HEK293 (cell line): ENCODE measurements at regions not wholly inside any gene's neighbourhood (a gene's known extent, or its start where the extent isn't known, plus 50 kb on each side); places are given as distances from the start of the nearest gene placed in this dataset.

Experiments
- CTCF ChIA-PET: fragments of 350-600 bp; formaldehyde crosslinking; extraction: SDS; loops from one replicate; lab custom pipeline; 2021; ENCODE audit warnings: antibody characterized with exemption; lab: Yijun Ruan, JAX
- POLR2A ChIA-PET: fragments of 300-600 bp; formaldehyde crosslinking; extraction: SDS; loops from one replicate; lab custom pipeline; 2020; ENCODE audit warnings: antibody characterized with exemption, inconsistent platforms; lab: Yijun Ruan, JAX
- H3K27ac ChIP-seq: fragments of 200-500 bp; sonication (Bioruptor generic); 2 replicates; pipeline ENCODE4 v1.5.1; 2014; ENCODE audit warnings: low read depth, low read length, control low read depth, inconsistent platforms; ENCODE audit errors: extremely low read depth
- H3K36me3 ChIP-seq, 2 experiments: fragments of 200-500 bp in 1 of 2; sonication (Bioruptor generic) in 1 of 2; 1 replicate in 1 of 2; 2 replicates in 1 of 2; pipeline ENCODE4 v1.5.1; 2014 to 2017; ENCODE audit warnings: inconsistent platforms in 2 of 2, low read length in 2 of 2; ENCODE audit not compliant: control insufficient read depth in 2 of 2, insufficient read depth in 1 of 2
- H3K4me1 ChIP-seq: fragments of 200-500 bp; sonication (Bioruptor generic); 2 replicates; pipeline ENCODE4 v1.5.1; 2014; ENCODE audit warnings: mild to moderate bottlenecking, low read length, inconsistent platforms; ENCODE audit not compliant: control insufficient read depth, insufficient read depth
- H3K4me3 ChIP-seq: 2 replicates; pipeline ENCODE4 v1.5.1; 2011; ENCODE audit warnings: low read depth, mild to moderate bottlenecking, control low read depth, low read length, moderate library complexity
- H3K9me3 ChIP-seq: fragments of 200-500 bp; sonication (Bioruptor generic); 2 replicates; pipeline ENCODE4 v1.5.1; 2014; ENCODE audit warnings: low read depth, low read length, inconsistent platforms; ENCODE audit not compliant: control insufficient read depth, insufficient read depth
- KLF1 ChIP-seq: fragments of 450-650 bp; formaldehyde crosslinking; IDR thresholded peaks from 2 replicates; pipeline ENCODE4 v1.5.1; 2016; ENCODE audit warnings: missing biosample characterization, missing genetic modification characterization
- MEIS1 ChIP-seq: sonication (generic); formaldehyde crosslinking; IDR thresholded peaks from 2 replicates; pipeline ENCODE4 v1.8.1; 2022; ENCODE audit warnings: missing genetic modification reagents, mild to moderate bottlenecking, borderline replicate concordance
- SP2 ChIP-seq: fragments of 450-650 bp; formaldehyde crosslinking; IDR thresholded peaks from 2 replicates; pipeline ENCODE4 v1.5.1; 2016; ENCODE audit warnings: missing biosample characterization, missing genetic modification characterization
- TRIM28 ChIP-seq: IDR thresholded peaks from 2 replicates; pipeline ENCODE4 v1.6.1; 2011; ENCODE audit warnings: low read length, control low read depth, borderline replicate concordance
- WT1 ChIP-seq: fragments of 450-650 bp; formaldehyde crosslinking; IDR thresholded peaks from 2 replicates; pipeline ENCODE4 v1.5.1; 2016; ENCODE audit warnings: missing biosample characterization, missing genetic modification characterization
- ZBTB44 ChIP-seq: fragments of 450-650 bp; IDR thresholded peaks from 2 replicates; pipeline ENCODE4 v1.5.1; 2018; ENCODE audit warnings: missing biosample characterization, mild to moderate bottlenecking, missing genetic modification characterization
- ZBTB8A ChIP-seq: fragments of 450-650 bp; formaldehyde crosslinking; IDR thresholded peaks from 2 replicates; pipeline ENCODE4 v1.5.1; 2016; ENCODE audit warnings: missing biosample characterization, missing genetic modification characterization
- ZFP41 ChIP-seq: fragments of 450-650 bp; formaldehyde crosslinking; IDR thresholded peaks from 2 replicates; pipeline ENCODE4 v1.5.1; 2016; ENCODE audit warnings: missing biosample characterization, missing genetic modification characterization, borderline replicate concordance
- ZNF114 ChIP-seq: fragments of 450-650 bp; formaldehyde crosslinking; IDR thresholded peaks from 2 replicates; pipeline ENCODE4 v1.5.0; 2017; ENCODE audit warnings: missing biosample characterization, missing genetic modification characterization
- ZNF146 ChIP-seq: fragments of 450-650 bp; formaldehyde crosslinking; IDR thresholded peaks from 2 replicates; pipeline ENCODE4 v1.5.1; 2016; ENCODE audit warnings: missing biosample characterization, missing genetic modification characterization
- ZNF155 ChIP-seq: fragments of 450-650 bp; formaldehyde crosslinking; IDR thresholded peaks from 2 replicates; pipeline ENCODE4 v1.5.1; 2016; ENCODE audit warnings: missing biosample characterization, missing genetic modification characterization
- ZNF175 ChIP-seq: fragments of 450-650 bp; formaldehyde crosslinking; IDR thresholded peaks from 2 replicates; pipeline ENCODE4 v1.5.1; 2016; ENCODE audit warnings: missing biosample characterization, missing genetic modification characterization
- ZNF24 ChIP-seq: fragments of 450-650 bp; formaldehyde crosslinking; IDR thresholded peaks from 2 replicates; pipeline ENCODE4 v1.5.1; 2016; ENCODE audit warnings: missing biosample characterization, missing genetic modification characterization
- ZNF274 ChIP-seq, 2 experiments: fragments of 200-500 bp in 1 of 2; fragments of 450-650 bp in 1 of 2; sonication (Bioruptor generic) in 1 of 2; formaldehyde crosslinking in 1 of 2; IDR thresholded peaks; 2 replicates each; pipeline versions ENCODE4 v1.5.1 to v1.6.1; 2014 to 2016; ENCODE audit warnings: borderline replicate concordance in 1 of 2, inconsistent platforms in 1 of 2, low read length in 1 of 2, missing biosample characterization in 1 of 2, missing genetic modification characterization in 1 of 2
- ZNF292 ChIP-seq: fragments of 450-650 bp; formaldehyde crosslinking; IDR thresholded peaks from 2 replicates; pipeline ENCODE4 v1.5.1; 2016; ENCODE audit warnings: low read depth, missing biosample characterization, missing genetic modification characterization, borderline replicate concordance
- ZNF521 ChIP-seq: fragments of 450-650 bp; formaldehyde crosslinking; IDR thresholded peaks from 2 replicates; pipeline ENCODE4 v1.5.1; 2017; ENCODE audit warnings: missing biosample characterization, mild to moderate bottlenecking, missing genetic modification characterization
- ZNF544 ChIP-seq: fragments of 450-650 bp; formaldehyde crosslinking; IDR thresholded peaks from 2 replicates; pipeline ENCODE4 v1.5.0; 2017; ENCODE audit warnings: missing biosample characterization, missing genetic modification characterization
- ZNF654 ChIP-seq: fragments of 450-650 bp; formaldehyde crosslinking; IDR thresholded peaks from 2 replicates; pipeline ENCODE4 v1.5.1; 2016; ENCODE audit warnings: low read depth, missing biosample characterization, missing genetic modification characterization

- TF ChIP-seq ZNF654 (tag by site-specific recombination) = no peak
- no peak for TF ChIP-seq ZNF114 (tag by site-specific recombination)
- no peak for TF ChIP-seq ZBTB8A (tag by site-specific recombination)
- TF ChIP-seq, all 188 proteins: peak for 0
- ChIA-PET CTCF (no interaction called here), POLR2A (no interaction called here)
- Histone ChIP-seq H3K4me1 (no peaks in the 10 kb centered on the region), H3K4me3 (no peak overlapping the region), H3K27ac (no peak overlapping the region), H3K36me3 (no peaks in the 10 kb centered on the region), H3K9me3 (no peaks in the 10 kb centered on the region)
Measured at GRCh38 chr4:33272722-33273121, 2552.6 kb downstream of the PCDH7 start.

DNA sequence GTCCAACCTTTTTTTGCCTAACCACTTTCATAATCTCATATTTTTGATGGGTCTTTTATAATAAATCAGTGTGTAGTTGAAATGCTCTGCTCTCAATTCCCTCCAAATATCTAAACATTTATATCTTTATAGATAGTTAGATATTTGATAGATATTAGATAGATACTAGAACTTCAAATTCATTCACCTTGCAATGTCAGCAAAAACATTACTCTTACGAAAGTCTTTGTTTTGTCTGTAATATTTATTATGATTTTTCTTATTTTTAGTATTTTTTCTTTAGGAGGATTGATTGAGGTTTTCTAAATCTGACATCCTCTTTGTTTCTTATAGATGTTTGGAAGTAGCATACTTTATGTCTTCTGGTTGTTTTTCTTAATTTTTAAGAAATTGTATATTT is 2563.6 kb downstream of the PCDH7 start:
- no peaks in the 10 kb centered on the region for H3K9me3 ChIP-seq
- no peak overlapping the region for H3K4me3 ChIP-seq
- ChIA-PET POLR2A (no interaction called here), CTCF (interaction anchor here (0.6 kb wide), 1 partner anchor 12 kb away, joined by 3 read pairs; no protein-coding TSS in a partner anchor)
- H3K36me3 ChIP-seq = no peaks in the 10 kb centered on the region
- H3K4me1 ChIP-seq = no peaks in the 10 kb centered on the region
- TF ChIP-seq ZNF114 (tag by site-specific recombination) = no peak
- no peak for TF ChIP-seq SP2 (tag by site-specific recombination)
- TF ChIP-seq ZNF292 (tag by site-specific recombination) = no peak
- no peak for TF ChIP-seq ZNF24 (tag by site-specific recombination)
- TF ChIP-seq ZNF155 (tag by site-specific recombination) = no peak
- no peak for TF ChIP-seq ZNF521
- no peak for TF ChIP-seq ZNF274 (IDR thresholded peaks at IDR 0.05; ENCODE audit: low read length)
- no peak for TF ChIP-seq ZNF274 (tag by site-specific recombination; IDR thresholded peaks at IDR 0.05; ENCODE audit: borderline replicate concordance)
- TF ChIP-seq KLF1 = no peak
- TF ChIP-seq ZNF175 (tag by site-specific recombination) = no peak
- no peak for TF ChIP-seq MEIS1 (CRISPR knock-in tag)
- no peak for TF ChIP-seq ZNF146 (tag by site-specific recombination)
- no peak for TF ChIP-seq ZBTB44
- TF ChIP-seq, all 188 proteins: peak for 0
- H3K27ac ChIP-seq = no peak overlapping the region

DNA sequence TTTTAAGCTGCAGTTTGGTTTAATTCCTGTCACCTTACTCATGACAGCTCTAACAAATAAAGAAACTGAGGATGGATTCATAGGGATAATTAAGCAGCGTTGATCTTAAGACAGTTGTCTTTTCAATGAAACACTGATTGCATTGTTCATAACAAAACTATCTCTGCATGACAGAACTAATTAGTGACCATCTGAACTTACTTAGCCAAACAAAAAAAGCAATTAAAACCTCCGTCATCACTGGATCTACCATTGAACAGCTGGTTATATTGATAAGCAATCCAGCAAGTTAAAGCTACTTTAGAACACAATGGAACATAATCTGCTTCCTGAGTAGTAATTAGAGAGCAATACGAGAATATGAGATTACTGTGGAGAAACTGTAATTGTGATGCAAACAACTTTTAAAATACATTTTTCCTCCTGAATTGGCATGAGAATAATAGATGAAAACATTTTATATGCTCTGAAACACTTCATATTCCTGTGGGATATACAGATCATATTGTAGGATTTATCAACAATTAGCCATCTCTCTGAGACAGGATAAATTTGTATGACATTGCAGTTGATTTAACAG is 2576.8 kb downstream of the PCDH7 start:
- CTCF ChIA-PET = no interaction called here
- no peaks in the 10 kb centered on the region for H3K36me3 ChIP-seq
- H3K9me3 ChIP-seq = no peaks in the 10 kb centered on the region
- no peak overlapping the region for H3K4me3 ChIP-seq
- H3K27ac ChIP-seq = no peak overlapping the region
- no peak for TF ChIP-seq TRIM28
- TF ChIP-seq WT1 (tag by site-specific recombination) = no peak
- TF ChIP-seq, all 188 proteins: peak for 0
- POLR2A ChIA-PET = no interaction called here
- no peaks in the 10 kb centered on the region for H3K4me1 ChIP-seq

GRCh38 chr4:33302321-33302720 is 2582.2 kb downstream of the PCDH7 start:
- Histone ChIP-seq H3K4me1 (no peaks in the 10 kb centered on the region), H3K4me3 (no peak overlapping the region)
- TF ChIP-seq ZNF544 (tag by site-specific recombination) (no peak), ZFP41 (tag by site-specific recombination) (no peak)
- TF ChIP-seq, all 188 proteins: peak for 0
- CTCF ChIA-PET = interaction anchor here (0.7 kb wide), 1 partner anchor 25 kb away, joined by 3 read pairs; no protein-coding TSS in a partner anchor
- Histone ChIP-seq H3K36me3 (no peaks in the 10 kb centered on the region), H3K27ac (no peak overlapping the region), H3K9me3 (no peaks in the 10 kb centered on the region)
- POLR2A ChIA-PET = no interaction called here
